Midbrain (tissue), 1 donor: ENCODE measurements at regions not wholly inside any gene's neighbourhood (a gene's known extent, or its start where the extent isn't known, plus 50 kb on each side); places are given as distances from the start of the nearest gene placed in this dataset.

Experiments used
- DNase-seq: peaks from one replicate; lab custom pipeline; 2025; lab: John Stamatoyannopoulos, UW

- DNase-seq: no peak
These were observed 213.7 kb upstream of the DCN start for GRCh38 chr12:91396293-91396692.

DNA sequence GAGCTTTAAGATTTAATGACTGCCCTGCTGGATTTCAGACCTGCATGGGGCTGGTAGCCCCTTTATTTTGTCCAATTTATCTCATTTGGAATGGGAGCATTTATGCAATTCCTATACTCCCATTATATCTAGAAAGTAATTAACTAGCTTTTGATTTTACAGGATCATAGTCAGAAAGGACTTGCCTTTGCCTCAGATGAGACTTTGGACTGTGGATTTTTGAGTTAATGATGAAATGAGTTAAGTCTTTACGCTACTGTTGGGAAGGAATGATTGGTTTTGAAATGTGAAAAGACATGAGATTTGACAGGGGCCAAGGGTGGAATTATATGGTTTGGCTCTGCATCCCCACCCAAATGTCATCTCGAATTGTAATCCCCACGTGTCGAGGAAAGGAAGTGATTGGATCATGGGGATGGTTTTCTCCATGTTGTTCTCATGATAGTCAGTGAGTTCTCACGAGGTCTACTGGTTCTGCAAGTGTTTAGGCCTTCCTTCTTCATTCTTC is 213.1 kb upstream of the DCN start:
- no peak for DNase-seq

DNA sequence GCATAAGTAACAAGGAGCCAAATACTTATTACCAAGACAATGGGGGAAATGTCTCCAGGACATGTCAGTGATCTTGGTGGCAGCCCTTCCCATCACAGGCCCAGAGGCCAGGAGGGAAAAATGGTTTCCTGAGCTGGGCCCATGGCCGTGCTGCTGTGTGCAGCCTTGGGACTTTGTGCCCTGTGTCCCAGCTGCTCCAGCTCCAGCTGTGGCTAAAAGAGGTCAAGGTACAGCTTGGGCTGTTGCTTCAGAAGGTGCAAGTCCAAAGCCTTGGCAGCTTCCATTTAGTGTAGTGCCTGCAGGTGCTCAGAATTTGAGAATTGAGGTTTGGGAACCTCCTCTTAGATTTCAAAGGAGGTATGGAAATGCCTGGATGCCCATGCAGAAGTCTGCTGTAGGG is 212.3 kb upstream of the DCN start:
- no peak for DNase-seq

DNA sequence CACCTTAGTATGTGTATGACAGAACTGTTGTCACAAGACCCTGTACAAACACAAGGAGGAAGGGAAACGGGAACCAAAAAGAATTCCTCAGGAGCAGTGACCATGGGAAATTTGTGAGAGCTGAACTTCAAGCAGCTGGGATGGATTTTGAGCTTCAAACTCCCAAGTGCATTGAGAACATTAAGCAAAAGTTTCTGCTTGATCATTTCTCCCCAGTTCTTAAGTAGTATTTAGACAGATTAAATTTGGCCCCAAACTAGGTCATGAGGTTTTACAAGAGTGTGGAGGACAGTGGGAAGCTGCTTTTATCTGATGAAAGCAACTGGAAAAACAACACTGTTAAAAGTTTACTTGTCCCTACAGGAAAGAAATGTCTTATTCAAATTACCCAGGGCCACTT is 206.0 kb upstream of the DCN start:
- DNase-seq: no peak

- DNase-seq: no peak
These were observed 205.0 kb upstream of the DCN start for GRCh38 chr12:91387461-91388134.

GRCh38 chr12:91384806-91385205 is 202.2 kb upstream of the DCN start:
- DNase-seq: no peak

DNA sequence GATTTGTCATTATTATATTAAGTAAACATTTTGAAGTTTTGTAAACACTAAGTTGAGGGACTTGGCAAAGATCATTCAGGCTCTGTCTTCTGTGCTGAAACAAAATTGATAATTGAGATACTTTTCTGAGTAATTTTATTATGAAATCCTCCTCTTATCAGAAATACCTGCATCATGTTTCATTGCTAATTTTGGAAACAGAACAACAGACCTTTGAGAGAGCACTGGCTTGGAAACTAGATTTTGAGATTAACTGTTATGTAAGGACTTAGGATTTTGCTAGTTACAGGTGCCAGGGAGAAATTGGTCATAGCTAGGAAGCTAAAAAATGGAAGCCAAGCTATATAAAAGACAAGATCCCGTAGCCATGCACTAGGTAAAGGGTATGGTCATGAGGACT is 201.7 kb upstream of the DCN start:
- no peak for DNase-seq

- DNase-seq: no peak
These were observed 200.5 kb upstream of the DCN start for GRCh38 chr12:91383099-91383498.

- peak; percentile 93 for DNase-seq
These were observed 199.5 kb upstream of the DCN start for GRCh38 chr12:91382081-91382543.

- peak; percentile 94 for DNase-seq
These were observed 198.7 kb upstream of the DCN start for GRCh38 chr12:91381309-91381804.

DNA sequence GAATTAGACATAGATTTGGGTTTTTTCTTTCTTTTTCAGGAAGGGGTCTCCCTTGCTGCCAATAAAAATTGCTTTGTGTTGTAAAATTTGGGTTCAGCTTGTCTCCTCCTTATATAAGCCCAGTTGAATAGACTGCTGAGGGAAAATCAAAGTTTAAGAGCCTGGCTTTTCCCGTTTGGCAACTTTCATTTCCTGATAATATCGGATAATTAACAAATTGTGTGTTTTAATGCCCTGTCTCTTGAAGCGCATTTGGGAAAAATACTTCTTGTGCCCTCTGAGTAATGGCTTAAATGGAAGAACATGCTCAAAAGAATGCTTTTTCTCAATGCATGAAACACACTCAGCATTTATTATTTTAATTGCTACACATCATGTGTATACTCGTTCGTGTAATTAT is 198.0 kb upstream of the DCN start:
- peak; percentile 23 for DNase-seq

DNA sequence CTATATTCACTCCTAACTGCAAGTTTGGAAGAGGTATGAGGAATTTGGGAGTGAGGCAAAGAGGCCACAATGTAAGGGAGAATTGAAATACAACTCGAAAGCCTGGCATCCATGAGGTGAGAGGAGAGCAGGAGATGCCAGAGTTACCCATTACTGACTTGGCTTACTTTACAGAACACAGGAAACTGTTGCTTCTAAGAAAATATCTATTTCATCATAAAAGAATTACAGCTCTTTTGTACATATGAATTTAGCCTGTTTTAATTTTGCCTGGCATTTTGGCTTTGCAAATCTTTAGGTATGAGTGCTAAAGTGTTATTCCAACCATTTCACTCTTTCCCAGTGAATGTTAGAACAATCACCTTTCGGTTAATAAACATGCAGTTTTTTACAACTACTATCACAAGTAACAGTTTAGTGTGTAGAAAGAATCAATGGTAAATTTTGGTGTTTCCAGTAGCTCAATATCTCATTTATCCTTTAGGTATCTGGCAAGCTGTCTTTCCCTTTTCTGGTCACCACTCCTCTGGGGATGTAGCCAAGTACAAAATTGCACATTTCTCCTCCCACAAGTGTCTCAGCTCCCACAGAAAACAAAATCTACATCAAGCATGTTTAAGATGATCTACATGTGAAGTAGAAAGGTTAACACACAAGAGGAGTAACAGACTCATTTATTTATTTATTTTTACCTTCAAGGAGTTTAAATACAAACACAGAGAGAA is 196.6 kb upstream of the DCN start:
- DNase-seq: no peak

DNA sequence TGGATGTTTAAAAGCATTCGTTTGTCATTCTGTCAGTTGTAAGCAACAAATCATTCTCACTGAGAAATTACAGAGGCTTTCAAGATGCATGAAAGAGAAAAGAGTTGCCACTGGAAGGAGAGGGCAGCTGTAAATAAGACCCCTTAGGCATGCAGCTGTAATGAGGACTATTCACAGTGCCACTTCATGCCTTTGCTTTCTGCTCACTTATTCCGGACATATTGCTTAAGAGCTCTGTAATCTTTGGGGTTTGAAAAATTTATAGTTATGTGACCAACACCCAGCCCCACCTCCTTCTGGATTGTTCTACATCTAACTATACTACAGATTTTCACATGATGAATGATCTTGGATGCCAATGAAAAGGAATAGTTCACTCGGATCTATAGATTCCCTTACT is 194.8 kb upstream of the DCN start:
- no peak for DNase-seq

DNA sequence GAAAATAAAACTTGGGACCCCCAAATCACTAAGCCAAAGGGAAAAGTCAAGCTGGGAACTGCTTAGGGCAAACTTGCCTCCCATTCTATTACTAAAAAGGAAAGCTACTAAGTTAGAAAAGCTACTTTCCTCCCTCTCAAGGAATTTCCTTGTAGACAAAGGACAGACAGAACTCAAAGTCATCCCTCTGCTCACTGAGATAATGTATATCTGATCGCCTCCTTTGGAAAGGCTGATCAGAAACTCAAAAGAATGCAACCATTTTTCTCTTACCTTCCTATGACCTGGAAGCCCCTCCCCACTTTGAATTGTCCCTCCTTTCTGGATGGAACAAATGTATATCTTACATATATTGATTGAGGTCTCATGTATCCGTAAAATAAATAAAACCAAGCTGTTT is 190.5 kb upstream of the DCN start:
- DNase-seq: no peak

- no peak for DNase-seq
These were observed 187.7 kb upstream of the DCN start for GRCh38 chr12:91370086-91370868.

- DNase-seq: no peak
These were observed 186.0 kb upstream of the DCN start for GRCh38 chr12:91368613-91369012.

GRCh38 chr12:91367234-91367849 is 184.7 kb upstream of the DCN start:
- DNase-seq: no peak

DNA sequence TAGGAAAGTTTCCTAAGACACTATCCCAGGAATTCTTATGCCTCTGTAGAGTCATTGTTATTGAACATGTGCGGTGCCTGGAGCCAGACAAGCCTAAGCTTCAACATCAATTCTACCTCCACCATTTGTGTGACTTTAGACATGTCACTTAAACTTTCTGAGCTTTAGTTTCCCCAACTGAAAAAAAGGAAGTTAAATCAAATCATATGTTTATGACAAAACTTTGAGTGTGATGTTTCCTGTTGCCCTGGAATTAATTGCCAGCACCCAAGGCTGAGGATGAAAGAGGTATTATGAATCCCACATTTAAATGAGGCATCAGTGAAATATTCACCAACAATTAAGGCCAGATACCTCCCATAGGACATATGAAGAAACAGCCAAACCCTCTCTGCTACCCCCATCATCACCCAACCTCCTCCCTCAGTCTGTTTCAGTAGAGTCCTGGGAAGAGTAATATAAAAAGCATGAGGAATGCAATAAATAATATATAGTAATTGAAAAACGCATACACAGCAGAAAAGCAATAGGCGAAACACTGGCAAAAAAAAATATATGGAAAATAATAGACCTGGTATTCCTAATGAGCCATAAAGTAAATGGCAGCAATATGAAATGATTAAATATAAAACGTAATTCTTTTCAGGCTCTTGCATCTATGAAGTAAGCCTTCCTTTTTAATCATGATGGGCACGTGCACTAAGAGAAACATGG is 182.0 kb upstream of the DCN start:
- DNase-seq: no peak

DNA sequence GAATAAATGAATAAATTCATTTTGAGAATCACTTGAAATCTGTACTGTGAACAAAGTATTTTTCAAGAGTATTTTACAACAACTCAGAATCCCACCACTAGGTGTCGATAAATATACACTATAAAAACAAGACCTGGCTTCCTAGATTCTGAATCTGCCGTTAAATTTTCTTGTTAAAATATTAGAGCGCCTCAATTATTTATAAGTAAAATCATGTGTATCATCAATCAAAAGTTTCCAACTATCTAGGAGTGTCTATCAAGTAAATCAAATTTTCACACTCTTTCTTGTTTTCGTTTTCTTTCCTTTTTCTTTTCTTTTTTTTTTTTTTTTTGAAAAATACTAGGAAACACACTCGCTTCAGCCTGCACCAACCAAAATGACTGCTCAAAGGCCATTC is 179.2 kb upstream of the DCN start:
- DNase-seq: peak; percentile 70

DNA sequence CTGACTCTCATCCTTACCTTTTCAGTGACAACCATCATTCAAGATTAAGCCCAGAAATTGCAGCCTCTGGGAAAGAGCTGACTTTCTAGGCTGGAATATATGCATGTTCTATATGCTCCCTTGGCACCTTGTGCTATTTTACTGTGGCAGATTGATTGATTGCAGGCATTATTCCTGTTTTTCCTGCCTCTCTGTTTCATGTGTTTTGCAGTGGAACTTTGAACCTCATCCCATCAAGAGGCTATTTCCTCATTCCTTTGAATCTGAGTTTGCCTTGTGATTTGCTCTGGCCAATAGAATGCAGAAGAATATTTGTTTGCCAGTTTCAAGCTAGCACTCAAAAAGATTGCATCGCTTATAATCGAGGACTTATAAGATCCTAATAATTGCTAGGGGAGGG is 174.8 kb upstream of the DCN start:
- DNase-seq: no peak

DNA sequence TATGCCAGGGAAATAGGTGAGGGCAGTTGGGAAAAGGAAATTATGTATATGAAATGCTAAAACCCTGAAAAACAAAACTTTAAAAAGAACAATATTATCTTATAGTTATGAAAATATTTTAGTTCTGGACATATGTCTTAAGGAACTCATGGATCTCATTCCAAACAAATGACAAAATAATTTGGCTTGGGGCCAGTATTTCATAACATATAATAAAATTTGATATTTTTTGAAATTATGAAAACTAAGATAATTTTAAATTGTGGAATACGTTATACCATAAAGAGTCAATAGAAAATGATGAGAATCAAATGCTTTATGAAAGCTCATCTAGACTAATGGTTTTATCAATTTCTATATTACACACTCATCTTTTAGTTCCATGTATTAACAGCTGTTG is 173.8 kb upstream of the DCN start:
- DNase-seq: no peak
